H1 (cell line): ENCODE measurements at regions not wholly inside any gene's neighbourhood (a gene's known extent, or its start where the extent isn't known, plus 50 kb on each side); places are given as distances from the start of the nearest gene placed in this dataset.
A peak's percentile ranks its signal among the peaks of the same experiment; 100 is the strongest.

Source experiments
- CTCF ChIA-PET: fragments of 300-600 bp; sonication (Branson Sonifier 250); formaldehyde crosslinking; loops from one replicate; lab custom pipeline; 2021; ENCODE audit not compliant: partially characterized antibody; lab: Charles Lee
- POLR2A ChIA-PET: fragments of 300-600 bp; sonication (Branson Sonifier 250); formaldehyde crosslinking; loops from one replicate; lab custom pipeline; 2021; ENCODE audit warnings: inconsistent platforms; ENCODE audit not compliant: partially characterized antibody; lab: Charles Lee
- DNase-seq, 2 experiments: peaks; one replicate each; pipeline versions ENCODE4 v3.0.0 to v3.0.0-alpha.2; 2010 to 2022; ENCODE audit warnings: low spot score in 2 of 2, low read depth in 1 of 2, mixed read lengths in 1 of 2
- FAIRE-seq: peaks from 2 replicates; lab custom pipeline; 2011; peaks lifted over from hg19 to GRCh38; lab: Jason Lieb, UNC
- H2AFZ ChIP-seq: 2 replicates; pipeline ENCODE4 v1.8.1; 2012; ENCODE audit warnings: low read length, inconsistent platforms
- H2AK5ac ChIP-seq: 2 replicates; pipeline ENCODE4 v1.6.1; 2013; ENCODE audit warnings: low read depth, low read length
- H2BK120ac ChIP-seq: replicated peaks from 2 replicates; pipeline ENCODE3; 2013; ENCODE audit warnings: low read depth, low read length, inconsistent platforms
- H2BK12ac ChIP-seq: 2 replicates; pipeline ENCODE4 v1.6.1; 2013; ENCODE audit warnings: low read depth, low read length
- H2BK15ac ChIP-seq: 2 replicates; pipeline ENCODE4 v1.6.1; 2013; ENCODE audit warnings: low read length
- H2BK20ac ChIP-seq: 2 replicates; pipeline ENCODE4 v1.6.1; 2013; ENCODE audit warnings: low read length
- H2BK5ac ChIP-seq: 2 replicates; pipeline ENCODE4 v1.6.1; 2013; ENCODE audit warnings: low read depth, low read length
- H3K14ac ChIP-seq: 2 replicates; pipeline ENCODE4 v1.6.1; 2013; ENCODE audit warnings: inconsistent platforms; ENCODE audit not compliant: insufficient read length
- H3K18ac ChIP-seq: 2 replicates; pipeline ENCODE4 v1.6.1; 2013; ENCODE audit warnings: low read length; ENCODE audit errors: extremely low read depth
- H3K23ac ChIP-seq: 2 replicates; pipeline ENCODE4 v1.6.1; 2013; ENCODE audit warnings: inconsistent platforms; ENCODE audit not compliant: insufficient read length
- H3K23me2 ChIP-seq: 2 replicates; pipeline ENCODE4 v1.6.1; 2013; ENCODE audit warnings: low read depth, low read length
- H3K27ac ChIP-seq: 2 replicates; pipeline ENCODE4 v1.6.1; 2011; ENCODE audit warnings: low read depth, low read length, inconsistent platforms
- H3K27me3 ChIP-seq, 4 experiments: replicated peaks in 1 of 4; 1 replicate in 1 of 4; 2 replicates in 3 of 4; pipeline versions ENCODE4 v1.6.1 to v1.8.1; 2011 to 2013; ENCODE audit warnings: low read length in 3 of 4, mild to moderate bottlenecking in 3 of 4, inconsistent platforms in 2 of 4, mixed read lengths in 2 of 4, moderate library complexity in 1 of 4; ENCODE audit not compliant: control insufficient read depth in 3 of 4, insufficient read depth in 3 of 4; ENCODE audit errors: extremely low read depth in 1 of 4
- H3K36me3 ChIP-seq, 4 experiments: 2 replicates each; pipeline versions ENCODE4 v1.6.1 to v1.8.1; 2011 to 2013; ENCODE audit warnings: mild to moderate bottlenecking in 4 of 4, low read length in 3 of 4, moderate library complexity in 2 of 4, control low read depth in 1 of 4, inconsistent platforms in 1 of 4; ENCODE audit not compliant: insufficient read depth in 4 of 4, control insufficient read depth in 2 of 4
- H3K4ac ChIP-seq: replicated peaks from 2 replicates; pipeline ENCODE3; 2013; ENCODE audit warnings: low read length, low read depth, mixed read lengths, inconsistent platforms; ENCODE audit not compliant: insufficient read length
- H3K4me1 ChIP-seq, 4 experiments: replicated peaks in 1 of 4; 1 replicate in 1 of 4; 2 replicates in 3 of 4; pipeline versions ENCODE4 v1.6.1 to v1.8.1; 2011 to 2013; ENCODE audit warnings: low read length in 3 of 4, inconsistent platforms in 2 of 4, mixed read lengths in 1 of 4; ENCODE audit not compliant: insufficient read depth in 4 of 4, control insufficient read depth in 3 of 4
- H3K4me2 ChIP-seq, 2 experiments: 2 replicates each; pipeline versions ENCODE4 v1.6.1 to v1.8.1; 2011 to 2013; ENCODE audit warnings: low read depth in 2 of 2, low read length in 2 of 2, control low read depth in 1 of 2, inconsistent platforms in 1 of 2, mild to moderate bottlenecking in 1 of 2; ENCODE audit not compliant: insufficient read depth in 1 of 2
- H3K4me3 ChIP-seq, 4 experiments: fragments of 200-600, 300-600 bp in 1 of 4; sonication (generic), shearing (Covaris generic), sonication (Bioruptor Twin) in 1 of 4; 2 replicates each; pipeline versions ENCODE4 v1.5.1 to v1.8.1; 2011 to 2016; ENCODE audit warnings: low read length in 4 of 4, low read depth in 3 of 4, control low read depth in 2 of 4, inconsistent platforms in 2 of 4, mild to moderate bottlenecking in 2 of 4, mixed read lengths in 1 of 4, moderate library complexity in 1 of 4; ENCODE audit not compliant: insufficient read depth in 2 of 4; ENCODE audit errors: extremely low read depth in 1 of 4
- H3K56ac ChIP-seq: replicated peaks from 2 replicates; pipeline ENCODE3; 2013; ENCODE audit warnings: low read depth, mild to moderate bottlenecking, mixed read lengths, low read length, inconsistent platforms; ENCODE audit not compliant: insufficient read length
- H3K79me1 ChIP-seq: 2 replicates; pipeline ENCODE4 v1.6.1; 2013; ENCODE audit warnings: low read depth, low read length, control low read depth
- H3K79me2 ChIP-seq, 2 experiments: 2 replicates each; pipeline versions ENCODE4 v1.6.1 to v1.8.1; 2012 to 2013; ENCODE audit warnings: low read length in 2 of 2, mild to moderate bottlenecking in 2 of 2, inconsistent platforms in 1 of 2; ENCODE audit not compliant: insufficient read depth in 2 of 2, control insufficient read depth in 1 of 2
- H3K9ac ChIP-seq, 4 experiments: replicated peaks in 1 of 4; 1 replicate in 1 of 4; 2 replicates in 3 of 4; pipeline versions ENCODE4 v1.6.1 to v1.8.1; 2011 to 2013; ENCODE audit warnings: low read depth in 3 of 4, low read length in 3 of 4, control low read depth in 2 of 4, mild to moderate bottlenecking in 2 of 4, moderate library complexity in 2 of 4, inconsistent platforms in 1 of 4; ENCODE audit errors: extremely low read depth in 1 of 4
- H3K9me3 ChIP-seq, 2 experiments: 2 replicates each; pipeline versions ENCODE4 v1.6.1 to v1.8.1; 2012 to 2013; ENCODE audit warnings: mild to moderate bottlenecking in 2 of 2, moderate library complexity in 2 of 2, control low read depth in 1 of 2, inconsistent platforms in 1 of 2, low read depth in 1 of 2, low read length in 1 of 2, mixed read lengths in 1 of 2; ENCODE audit not compliant: insufficient read depth in 2 of 2
- H4K20me1 ChIP-seq, 2 experiments: replicated peaks in 1 of 2; 2 replicates each; pipeline versions ENCODE3 to v1.8.1; 2011 to 2013; ENCODE audit warnings: inconsistent platforms in 2 of 2, low read length in 2 of 2, mild to moderate bottlenecking in 1 of 2; ENCODE audit not compliant: insufficient read depth in 2 of 2, control insufficient read depth in 1 of 2
- H4K5ac ChIP-seq: 2 replicates; pipeline ENCODE4 v1.6.1; 2013; ENCODE audit warnings: low read length, low read depth, mixed read lengths, inconsistent platforms; ENCODE audit not compliant: insufficient read length
- H4K8ac ChIP-seq: 2 replicates; pipeline ENCODE4 v1.8.0; 2013; ENCODE audit warnings: mild to moderate bottlenecking, moderate library complexity, low read length, inconsistent platforms; ENCODE audit not compliant: insufficient read depth; ENCODE audit errors: extremely low read depth
- H4K91ac ChIP-seq: replicated peaks from 2 replicates; pipeline ENCODE3; 2013; ENCODE audit warnings: low read length, mixed read lengths, inconsistent platforms; ENCODE audit not compliant: insufficient read length
- BCL11A ChIP-seq, 2 experiments: IDR thresholded peaks; one replicate each; pipeline ENCODE4 v1.6.1; 2011; ENCODE audit warnings: low read depth in 2 of 2, low read length in 2 of 2, mild to moderate bottlenecking in 2 of 2
- CBX8 ChIP-seq: fragments of 300-800, 300-1000 bp; sonication (generic); IDR thresholded peaks from 2 replicates; pipeline ENCODE4 v1.7.1; 2016; ENCODE audit warnings: low read depth, low read length, borderline replicate concordance
- CTBP2 ChIP-seq: IDR thresholded peaks from 2 replicates; pipeline ENCODE4 v1.7.0; 2011; ENCODE audit warnings: borderline replicate concordance, mild to moderate bottlenecking, moderate library complexity, mixed read lengths, low read length; ENCODE audit not compliant: insufficient read depth, insufficient read length
- CTCF ChIP-seq, 3 experiments: IDR thresholded peaks; 1 replicate in 2 of 3; 2 replicates in 1 of 3; pipeline versions ENCODE4 v1.5.1 to v1.6.1; 2011; ENCODE audit warnings: low read length in 3 of 3, mild to moderate bottlenecking in 3 of 3, inconsistent platforms in 2 of 3, low read depth in 1 of 3, moderate library complexity in 1 of 3; ENCODE audit not compliant: insufficient read depth in 1 of 3; ENCODE audit errors: control extremely low read depth in 1 of 3
- FOSL1 ChIP-seq: IDR thresholded peaks from 2 replicates; pipeline ENCODE4 v1.6.1; 2011; ENCODE audit warnings: mild to moderate bottlenecking, low read depth, low read length, moderate library complexity; ENCODE audit not compliant: insufficient read depth
- KDM1A ChIP-seq: fragments of 200-600, 300-600 bp; sonication (generic); IDR thresholded peaks from 2 replicates; pipeline ENCODE4 v1.7.1; 2016; ENCODE audit warnings: mild to moderate bottlenecking, low read length, borderline replicate concordance
- POU5F1 ChIP-seq: IDR thresholded peaks from 2 replicates; pipeline ENCODE4 v1.6.1; 2011; ENCODE audit warnings: low read depth, mild to moderate bottlenecking, low read length, moderate library complexity
- SP1 ChIP-seq: IDR thresholded peaks from 2 replicates; pipeline ENCODE4 v1.6.1; 2011; ENCODE audit warnings: low read depth, low read length
- SRF ChIP-seq: IDR thresholded peaks from 2 replicates; pipeline ENCODE4 v1.6.1; 2011; ENCODE audit warnings: mild to moderate bottlenecking, low read depth, low read length, moderate library complexity
- TAF1 ChIP-seq: IDR thresholded peaks from 2 replicates; pipeline ENCODE4 v1.6.1; 2011; ENCODE audit warnings: mild to moderate bottlenecking, low read depth, low read length
- TAF7 ChIP-seq: optimal IDR thresholded peaks from 2 replicates; pipeline ENCODE3; 2011; ENCODE audit warnings: low read depth, mild to moderate bottlenecking, inconsistent platforms, low read length, moderate library complexity, borderline replicate concordance
- TBP ChIP-seq: IDR thresholded peaks from 2 replicates; pipeline ENCODE4 v1.6.1; 2011; ENCODE audit warnings: low read depth, low read length, improper control_type of control experiment
- WGBS, 2 experiments: shearing (Covaris generic) in 1 of 2; methylation state at CpG; one replicate each; pipeline versions ENCODE4 v1.1.6 to v1.1.7; 2013 to 2015; ENCODE audit warnings: low lambda C conversion rate in 2 of 2, mixed read lengths in 2 of 2, inconsistent platforms in 1 of 2, low coverage in 1 of 2, missing lambda C conversion rate in 1 of 2; ENCODE audit not compliant: insufficient replicate concordance in 2 of 2, insufficient coverage in 1 of 2, insufficient read length in 1 of 2; ENCODE audit errors: extremely low coverage in 1 of 2, missing lambda C conversion rate in 1 of 2; 5-methylcytosine and 5-hydroxymethylcytosine counted together

- H3K23ac ChIP-seq, result no peak overlapping the region
- no peak for DNase-seq
- H3K14ac ChIP-seq, result no peak overlapping the region
- no peak overlapping the region for H2BK120ac ChIP-seq
- no peaks in the 10 kb centered on the region for H3K4me1 ChIP-seq
- H2BK15ac ChIP-seq, result no peak overlapping the region
- H3K9me3 ChIP-seq, result peaks cover 0 to 2% of the 10 kb centered on the region in 2 experiments; a peak in 1 of 4 replicates
- H4K5ac ChIP-seq, result no peak overlapping the region
- H3K9ac ChIP-seq, result no peak overlapping the region
- 0 out of 2 replicates have a peak overlapping the region, but pooled peaks have one; percentile 32 for H2AFZ ChIP-seq
- no peaks in the 10 kb centered on the region for H3K23me2 ChIP-seq
- ChIA-PET POLR2A (no interaction called here), CTCF (interaction anchor here (1.3 kb wide), 1 partner anchor 12 kb away, joined by 5 read pairs; no protein-coding TSS in a partner anchor)
- H2BK12ac ChIP-seq, result no peak overlapping the region
- H3K79me2 ChIP-seq, result no peaks in the 10 kb centered on the region
- H3K27ac ChIP-seq, result no peak overlapping the region
- no peak overlapping the region for H3K4me2 ChIP-seq
- H4K8ac ChIP-seq, result no peak overlapping the region
- no peak overlapping the region for H2BK5ac ChIP-seq
- no peak overlapping the region for H3K18ac ChIP-seq
- no peak for FAIRE-seq
- no peaks in the 10 kb centered on the region for H3K79me1 ChIP-seq
- H4K20me1 ChIP-seq, result no peaks in the 10 kb centered on the region
- no peak overlapping the region for H3K4ac ChIP-seq
- no peak overlapping the region for H3K4me3 ChIP-seq
- no peak overlapping the region for H4K91ac ChIP-seq
- no peak overlapping the region for H2AK5ac ChIP-seq
- no peak overlapping the region for H3K56ac ChIP-seq
- H3K36me3 ChIP-seq, result no peaks in the 10 kb centered on the region
- WGBS, 2 experiments, result 91% methylated on average over 4 of the region's 4 CpGs; no CpG with 5 or more reads in 1 of the 2 experiments
- no peaks in the 10 kb centered on the region for H3K27me3 ChIP-seq
- no peak overlapping the region for H2BK20ac ChIP-seq
- no peak for TF ChIP-seq SRF
- no peak for TF ChIP-seq BCL11A (IDR thresholded peaks at IDR 0.05; ENCODE audit: low read depth in 2 of 2, low read length in 2 of 2)
- no peak for TF ChIP-seq POU5F1
- TF ChIP-seq CTBP2, result no peak
- no peak for TF ChIP-seq SP1
- no peak for TF ChIP-seq CBX8
- no peak for TF ChIP-seq KDM1A
- no peak for TF ChIP-seq TAF1
- TF ChIP-seq TBP, result no peak
- no peak for TF ChIP-seq CTCF (IDR thresholded peaks at IDR 0.05; ENCODE audit: control extremely low read depth in 1 of 3, insufficient read depth in 1 of 3, low read depth in 1 of 3, low read length in 3 of 3)
- no peak for TF ChIP-seq FOSL1
- TF ChIP-seq TAF7, result no peak
Measured at GRCh38 chr12:22792138-22792537, 167.2 kb downstream of the ETNK1 start.
